Endothelial cell of umbilical vein (primary cell): ENCODE measurements at regions not wholly inside any gene's neighbourhood (a gene's known extent, or its start where the extent isn't known, plus 50 kb on each side); places are given as distances from the start of the nearest gene placed in this dataset.
"Not testable (repeated sequence)": the region's sequence is repeated elsewhere in the genome, so short reads cannot be mapped to it uniquely, and the experiment has no call there.

ENCODE experiments used
- CTCF ChIP-seq, 2 donors: IDR thresholded peaks; 1 replicate in 1 of 2; 2 replicates in 1 of 2; pipeline ENCODE4 v1.5.1; 2011; ENCODE audit warnings: low read length in 2 of 2, mild to moderate bottlenecking in 2 of 2, moderate library complexity in 2 of 2, control low read depth in 1 of 2, inconsistent platforms in 1 of 2, low read depth in 1 of 2; ENCODE audit not compliant: insufficient read depth in 1 of 2; ENCODE audit errors: extremely low read depth in 1 of 2
- JUN ChIP-seq: IDR thresholded peaks from 2 replicates; pipeline ENCODE4 v1.6.1; 2011; ENCODE audit warnings: borderline replicate concordance, low read depth; ENCODE audit not compliant: insufficient read length, insufficient read depth
- POLR2A ChIP-seq: IDR thresholded peaks from 2 replicates; pipeline ENCODE4 v1.6.1; 2012; ENCODE audit warnings: low read depth, mild to moderate bottlenecking, control low read depth, low read length

- not testable (repeated sequence) for TF ChIP-seq CTCF (IDR thresholded peaks at IDR 0.05; ENCODE audit: extremely low read depth in 1 of 2, insufficient read depth in 1 of 2, low read depth in 1 of 2, low read length in 2 of 2); JUN; POLR2A
Observed at GRCh38 chr1:83194610-83195009, 804.3 kb downstream of the TTLL7 start.
